ENCODE measurements at regions not wholly inside any gene's neighbourhood (a gene's known extent, or its start where the extent isn't known, plus 50 kb on each side); places are given as distances from the start of the nearest gene placed in this dataset.

DNA sequence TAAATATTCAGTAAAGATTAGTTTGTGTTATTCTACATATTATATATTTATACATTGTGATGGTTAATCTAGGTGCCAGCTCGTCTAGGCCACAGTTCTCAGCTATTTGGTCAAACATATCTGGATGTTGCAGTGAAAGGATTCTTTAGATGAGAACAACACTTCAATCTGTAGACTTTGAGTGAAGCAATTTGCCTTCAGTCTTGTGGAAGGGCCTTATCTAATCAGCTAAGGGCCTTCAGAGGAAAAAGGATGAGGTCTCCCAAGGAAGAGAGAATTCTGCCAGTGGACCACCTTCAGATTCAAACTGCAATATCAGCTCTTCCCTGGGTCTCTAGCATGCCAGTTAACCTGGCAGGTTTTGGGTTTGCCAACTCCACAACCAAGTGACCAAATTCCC, 112.0 kb downstream of the SH3TC2 start:
- DNase-seq, result no peak

DNA sequence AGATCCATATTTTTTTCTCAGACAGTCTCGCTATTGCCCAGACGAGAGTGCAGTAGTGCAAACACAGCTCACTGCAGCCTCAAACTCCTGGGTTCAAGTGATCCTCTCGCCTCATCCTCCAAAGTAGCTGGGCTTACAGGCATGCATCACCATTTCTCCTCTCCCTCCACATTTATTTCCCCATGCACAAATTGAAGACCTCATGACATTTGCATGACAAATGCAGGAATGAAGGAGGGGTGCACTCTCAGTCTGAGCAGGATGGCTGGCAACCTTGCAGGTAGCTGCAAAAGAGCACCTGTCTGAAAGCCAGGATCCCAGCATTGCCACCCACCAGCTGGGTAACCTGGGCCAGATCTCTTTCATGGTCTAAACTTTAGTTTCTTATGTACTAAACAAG, 111.2 kb downstream of the SH3TC2 start:
- no peak for DNase-seq

DNA sequence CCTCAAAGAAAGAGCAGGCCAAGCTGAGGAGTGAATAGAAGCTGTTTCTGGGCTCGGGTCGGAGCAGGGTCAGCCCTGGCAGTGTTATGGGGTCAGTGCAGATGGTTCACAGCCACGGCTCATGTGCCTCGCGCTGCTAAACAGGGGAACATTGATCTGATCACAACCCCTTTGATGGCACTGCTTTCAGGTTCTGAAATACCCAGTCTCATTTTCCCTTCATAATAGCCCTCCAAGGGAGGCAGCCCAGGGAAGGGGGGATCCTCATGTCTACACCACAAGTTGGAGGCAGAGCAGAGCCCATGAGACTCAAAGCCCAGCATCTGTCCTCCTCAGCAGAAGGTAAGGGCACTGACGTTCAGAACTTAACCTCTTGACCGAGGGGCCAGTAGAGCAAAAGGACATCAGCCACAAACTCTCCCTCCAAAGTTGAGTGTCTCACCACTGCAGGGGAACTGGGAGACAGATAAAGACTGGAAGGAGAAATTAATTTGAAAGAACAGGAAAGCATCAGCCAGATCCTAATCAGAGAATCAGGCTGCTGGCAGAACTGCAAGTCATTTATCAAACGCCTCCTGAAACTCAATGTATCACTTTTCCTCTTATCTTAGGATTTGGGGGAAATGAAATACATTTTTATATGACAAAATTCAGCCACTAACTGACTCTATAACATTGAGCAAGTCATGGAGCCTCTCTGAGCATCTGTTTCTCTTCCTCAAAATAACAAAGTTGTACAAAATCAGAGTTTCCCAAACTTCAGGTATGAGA, 110.6 kb downstream of the SH3TC2 start:
- DNase-seq, result no peak

DNA sequence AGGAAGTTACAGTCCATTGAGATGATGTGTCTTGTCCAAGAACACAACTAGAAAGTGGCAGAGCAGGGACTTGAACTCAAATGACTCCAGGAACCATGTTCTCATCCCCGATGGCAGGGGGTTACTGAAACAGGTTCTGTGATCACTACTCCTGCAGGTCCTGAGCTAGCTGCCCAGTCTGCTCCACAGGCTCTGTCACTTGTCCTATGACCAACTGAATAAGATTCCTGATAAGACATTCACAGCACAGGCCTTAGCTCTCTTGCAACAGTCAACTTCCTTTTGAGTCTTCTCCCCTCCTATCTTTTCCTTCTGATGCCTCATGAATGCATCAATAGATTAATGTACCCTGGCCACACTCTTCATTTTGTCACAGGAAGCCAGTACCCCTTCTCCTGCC, 109.2 kb downstream of the SH3TC2 start:
- DNase-seq, result no peak

Measured in NCI-H1417 (cell line).